SIG-M5 (cell line): ENCODE measurements at regions not wholly inside any gene's neighbourhood (a gene's known extent, or its start where the extent isn't known, plus 50 kb on each side); places are given as distances from the start of the nearest gene placed in this dataset.
"Not testable (repeated sequence)": the region's sequence is repeated elsewhere in the genome, so short reads cannot be mapped to it uniquely, and the experiment has no call there.

Experiments used
- DNase-seq: peaks from one replicate; lab custom pipeline; 2025; lab: John Stamatoyannopoulos, UW

DNA sequence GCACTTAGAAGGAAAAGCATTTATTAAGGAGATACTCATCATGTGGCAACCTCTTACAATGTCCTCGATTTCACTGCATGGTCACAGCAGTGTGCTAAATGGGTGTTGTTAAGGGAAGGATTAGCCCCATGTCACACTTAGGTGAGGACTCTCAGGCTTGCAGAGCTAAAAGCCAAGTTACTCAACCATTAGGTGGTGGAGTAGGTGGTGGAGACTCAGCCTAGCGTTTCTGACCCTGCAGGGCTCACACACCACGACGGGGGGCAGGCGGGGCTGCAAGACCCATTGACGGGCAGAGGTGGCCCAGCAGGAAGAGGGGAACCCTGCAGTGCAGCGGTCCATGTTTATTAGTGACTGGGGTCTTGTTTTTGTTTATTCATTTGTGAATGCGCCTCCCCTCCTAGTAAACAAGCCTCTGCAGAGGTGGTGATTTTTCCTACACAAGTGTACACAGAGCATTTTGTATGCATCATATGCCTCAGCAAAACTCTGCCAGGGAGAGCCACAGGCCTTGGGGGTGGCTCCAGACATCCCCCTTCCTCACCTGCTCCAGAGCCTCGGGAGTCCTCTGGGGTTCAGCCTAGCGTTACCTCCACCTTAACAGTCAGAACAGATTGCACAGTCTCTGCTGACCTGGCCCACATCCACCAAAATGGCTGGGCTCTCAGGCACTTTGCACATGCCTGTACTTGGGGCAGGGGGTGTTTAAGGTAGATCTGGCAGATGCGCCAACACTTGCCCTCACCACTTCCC, 216.7 kb downstream of the C16orf95 start:
- no peak for DNase-seq

DNA sequence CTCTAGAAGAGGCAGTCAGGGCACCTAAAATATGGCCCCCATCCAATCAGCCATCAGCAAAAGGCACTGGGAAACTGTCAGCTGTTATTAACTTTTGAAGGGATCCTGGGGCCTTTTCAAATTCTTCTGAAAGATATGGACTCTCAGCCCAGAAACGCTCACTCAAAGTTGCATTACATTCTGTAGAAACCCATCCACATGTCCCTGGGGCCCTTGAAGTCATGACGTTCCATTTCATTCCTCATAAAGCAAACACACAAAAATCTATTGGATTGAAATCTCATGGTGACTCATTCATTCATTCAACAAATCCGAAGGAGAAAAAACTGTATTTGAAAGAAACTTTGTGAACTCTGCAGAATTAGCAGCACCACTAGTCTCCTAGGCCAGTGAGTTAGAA, 215.3 kb downstream of the C16orf95 start:
- no peak for DNase-seq

DNA sequence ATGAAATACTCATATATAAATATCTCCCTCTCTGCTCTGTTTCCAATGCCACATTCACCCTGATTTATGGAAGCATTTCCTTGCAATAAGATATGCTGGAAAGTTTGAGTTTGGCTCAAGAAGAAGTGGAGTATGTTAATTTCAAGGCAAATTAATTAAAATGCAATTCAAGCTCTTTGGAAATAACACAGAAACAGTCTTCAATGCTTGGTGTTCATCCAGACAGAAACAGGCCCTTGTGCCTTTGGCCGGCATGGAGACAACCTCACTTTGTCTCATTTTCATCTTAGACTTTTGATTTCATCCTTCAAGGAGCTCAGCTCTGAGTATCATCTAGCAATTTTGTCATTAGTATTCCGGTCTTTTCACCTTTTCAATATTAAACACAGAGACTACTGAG, 210.0 kb downstream of the C16orf95 start:
- DNase-seq, result no peak

DNA sequence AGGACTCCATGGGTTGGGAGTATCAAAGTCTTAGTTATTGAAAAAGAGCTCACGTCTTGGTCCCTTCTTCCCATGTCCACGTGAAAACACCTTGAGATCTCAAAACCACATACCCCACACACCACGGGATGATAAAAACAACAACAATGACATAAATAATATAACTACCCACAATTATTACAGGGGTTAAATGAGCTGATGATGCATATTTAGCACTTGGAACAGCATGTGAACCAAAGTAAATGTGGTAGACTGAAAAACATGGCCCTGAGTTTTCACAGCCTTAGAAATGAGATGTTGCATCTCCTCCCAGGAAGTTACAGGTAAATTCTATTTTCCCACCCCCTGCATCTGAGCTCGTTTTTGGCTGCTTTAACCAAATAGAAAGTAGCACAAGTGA, 208.9 kb downstream of the C16orf95 start:
- DNase-seq, result no peak

DNA sequence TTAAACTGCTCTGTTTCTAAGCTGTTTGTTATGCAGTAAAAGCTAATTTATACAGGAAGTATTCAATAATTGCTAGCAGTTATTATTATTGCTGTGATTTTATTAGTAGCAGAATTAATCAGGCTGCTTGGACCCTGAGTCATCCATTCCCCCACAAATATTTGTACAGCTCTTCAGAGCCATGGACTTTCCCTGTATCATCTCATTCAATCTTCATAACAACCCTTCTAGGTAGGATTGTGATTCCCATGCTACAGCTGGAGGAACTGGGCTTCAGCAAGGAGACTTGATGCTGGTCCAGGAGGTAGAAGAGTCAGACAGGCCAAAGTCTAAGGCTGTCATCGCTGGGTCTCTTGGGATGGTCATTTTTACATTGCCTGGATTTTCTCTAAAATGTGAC, 208.3 kb downstream of the C16orf95 start:
- no peak for DNase-seq

DNA sequence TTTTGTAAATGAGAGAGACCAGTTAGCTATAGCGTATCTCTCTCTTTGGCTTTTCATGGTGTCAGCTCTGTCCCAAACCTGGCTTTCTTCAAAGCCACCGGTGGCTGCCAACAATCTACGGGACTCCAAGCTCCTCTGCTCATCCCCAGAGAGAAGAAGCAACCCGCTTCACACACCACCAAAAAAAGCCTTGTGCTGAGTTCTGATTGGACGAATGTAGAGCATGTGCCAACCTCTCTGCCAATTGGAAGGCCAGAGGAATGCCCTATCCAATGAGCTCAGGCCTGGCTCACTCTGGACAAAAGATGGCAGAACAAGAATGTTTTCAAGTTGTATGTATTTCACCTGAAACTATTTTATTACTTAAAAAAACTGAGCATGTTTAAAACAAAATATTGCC, 202.4 kb downstream of the C16orf95 start:
- no peak for DNase-seq

DNA sequence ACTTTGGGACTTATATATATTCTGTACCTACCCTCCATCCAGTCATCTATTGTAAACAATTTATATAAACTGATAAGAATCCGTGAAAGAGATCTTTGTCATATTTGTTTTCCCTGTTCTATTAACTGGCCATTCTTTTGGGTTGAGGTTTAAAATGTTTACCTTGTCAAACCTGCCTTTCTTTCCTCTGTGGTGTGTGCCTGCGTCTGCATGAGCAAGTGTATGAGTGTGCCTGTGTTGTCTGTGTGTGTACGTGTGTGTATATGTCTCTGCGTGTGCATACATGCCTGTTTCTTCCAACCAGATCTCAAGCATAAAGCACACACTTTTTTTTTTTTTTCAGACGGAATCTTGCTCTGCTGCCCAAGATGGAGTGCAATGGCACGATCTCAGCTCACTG, 201.5 kb downstream of the C16orf95 start:
- no peak for DNase-seq

DNA sequence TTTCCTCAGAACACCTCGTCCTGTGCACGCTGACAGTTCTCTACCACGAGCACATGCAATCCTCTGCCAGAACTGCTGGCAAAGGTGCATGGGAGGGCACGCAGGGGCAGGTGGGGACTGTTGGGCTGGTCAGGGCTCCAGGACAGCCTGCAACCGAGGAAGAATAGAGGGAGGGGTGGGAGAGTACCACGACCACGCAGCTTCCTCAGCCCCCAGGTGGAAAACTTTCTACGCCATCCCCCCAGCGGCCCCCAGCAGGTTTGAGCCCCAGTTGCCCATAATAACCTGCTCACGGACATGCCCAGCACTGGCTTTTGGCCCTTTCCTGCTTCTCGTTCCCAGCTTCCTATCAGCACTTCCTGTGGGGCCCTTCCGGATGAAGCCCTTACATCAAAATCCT, 199.3 kb downstream of the C16orf95 start:
- DNase-seq, result no peak

DNA sequence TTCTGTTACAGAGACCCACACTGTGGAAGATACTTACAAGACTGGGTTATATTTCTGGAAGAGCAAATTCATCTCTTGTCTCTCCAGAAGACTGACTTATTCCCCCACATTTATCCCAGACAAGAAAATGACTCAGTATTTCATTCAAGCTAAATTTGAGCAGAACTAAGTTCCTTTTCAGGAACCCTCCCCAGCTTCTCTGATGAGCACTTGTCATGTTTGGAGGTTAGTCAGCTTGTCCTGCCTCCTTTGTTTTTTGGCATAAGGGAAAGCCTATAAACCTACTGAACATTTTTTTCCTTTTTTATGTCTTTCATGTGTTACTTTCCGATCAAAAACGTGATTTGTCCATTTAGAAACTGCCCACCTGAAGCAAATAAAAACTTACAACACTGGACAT, 198.0 kb downstream of the C16orf95 start:
- no peak for DNase-seq

DNA sequence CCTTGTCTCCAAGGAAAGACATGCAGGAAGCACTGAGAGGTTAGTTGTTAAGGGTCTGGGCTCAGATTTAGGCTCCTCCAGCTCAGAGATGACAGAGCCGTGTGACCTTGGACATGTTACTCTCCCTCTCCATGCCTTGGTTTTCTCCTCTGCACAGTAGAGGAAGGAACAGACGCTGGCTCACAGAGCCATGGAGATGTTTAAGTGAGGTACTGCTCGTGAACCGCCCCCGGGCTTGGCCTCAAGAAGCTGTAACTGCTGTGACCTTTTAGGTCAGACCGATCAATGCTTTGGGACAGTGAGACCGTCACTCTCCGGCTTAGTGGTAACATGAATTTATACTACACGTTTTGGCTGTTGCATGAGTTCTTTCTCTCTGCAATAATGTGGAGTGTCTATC, 197.4 kb downstream of the C16orf95 start:
- DNase-seq, result no peak

DNA sequence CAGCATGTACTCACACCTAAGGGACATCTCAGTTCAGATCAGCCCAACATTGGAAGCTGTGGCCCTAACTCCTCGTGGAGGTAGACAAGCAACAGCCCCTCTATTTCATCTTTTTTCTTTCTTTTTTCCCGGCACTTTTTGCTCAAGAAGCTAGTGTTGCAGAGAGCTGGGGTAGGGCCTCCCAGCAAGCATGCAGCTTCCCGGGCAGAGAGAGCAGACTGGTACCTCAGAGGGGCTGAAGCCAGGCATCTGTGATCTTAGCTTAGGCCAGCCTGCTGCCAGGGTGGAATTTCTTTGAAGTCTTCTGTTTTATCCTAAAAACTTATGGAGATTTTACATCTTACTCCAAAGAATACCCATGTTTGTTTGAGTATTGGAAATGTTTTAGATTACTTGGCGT, 195.4 kb downstream of the C16orf95 start:
- DNase-seq, result no peak

DNA sequence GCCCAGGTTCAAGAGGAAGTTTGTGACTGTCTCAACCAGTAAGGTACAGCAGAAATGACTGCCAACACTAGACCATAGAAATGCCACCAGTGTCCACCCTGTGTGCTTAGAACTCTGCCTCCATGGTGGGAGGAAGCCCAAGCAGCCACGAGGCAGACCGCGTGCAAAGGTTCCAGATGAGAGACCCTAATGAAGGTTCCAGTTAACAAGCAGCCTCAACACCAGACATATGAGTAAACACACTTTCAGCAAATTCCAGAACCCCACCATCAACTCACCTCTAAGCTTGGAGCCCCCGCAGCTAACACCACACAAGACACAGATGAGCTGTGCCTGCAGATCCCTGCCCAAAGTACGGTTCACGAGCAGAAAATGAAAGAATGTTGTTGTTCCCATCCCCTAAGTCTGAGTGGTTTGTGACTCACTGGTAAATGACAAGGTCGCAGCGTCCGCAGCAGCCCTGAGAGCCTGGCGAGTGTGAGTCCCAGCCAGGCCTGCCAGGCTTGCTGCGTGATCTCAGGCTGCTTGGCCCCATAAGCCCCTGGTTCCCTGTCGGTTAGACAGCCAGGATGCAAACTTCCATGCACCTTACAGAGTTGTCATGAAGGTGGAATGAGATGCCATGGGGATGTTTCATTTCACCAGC, 193.7 kb downstream of the C16orf95 start:
- DNase-seq, result no peak

DNA sequence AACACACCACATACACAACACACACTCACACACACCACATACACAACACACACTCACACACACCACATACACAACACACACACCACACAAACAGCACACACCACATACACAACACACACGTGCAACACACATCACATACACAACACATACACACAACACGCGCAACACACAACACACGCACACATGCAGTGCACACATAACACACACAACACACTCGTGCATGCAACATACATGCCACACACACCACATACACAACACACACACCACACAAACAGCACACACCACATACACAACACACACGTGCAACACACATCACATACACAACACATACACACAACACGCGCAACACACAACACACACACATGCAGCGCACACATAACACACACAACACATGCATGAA, 192.8 kb downstream of the C16orf95 start:
- not testable (repeated sequence) for DNase-seq

DNA sequence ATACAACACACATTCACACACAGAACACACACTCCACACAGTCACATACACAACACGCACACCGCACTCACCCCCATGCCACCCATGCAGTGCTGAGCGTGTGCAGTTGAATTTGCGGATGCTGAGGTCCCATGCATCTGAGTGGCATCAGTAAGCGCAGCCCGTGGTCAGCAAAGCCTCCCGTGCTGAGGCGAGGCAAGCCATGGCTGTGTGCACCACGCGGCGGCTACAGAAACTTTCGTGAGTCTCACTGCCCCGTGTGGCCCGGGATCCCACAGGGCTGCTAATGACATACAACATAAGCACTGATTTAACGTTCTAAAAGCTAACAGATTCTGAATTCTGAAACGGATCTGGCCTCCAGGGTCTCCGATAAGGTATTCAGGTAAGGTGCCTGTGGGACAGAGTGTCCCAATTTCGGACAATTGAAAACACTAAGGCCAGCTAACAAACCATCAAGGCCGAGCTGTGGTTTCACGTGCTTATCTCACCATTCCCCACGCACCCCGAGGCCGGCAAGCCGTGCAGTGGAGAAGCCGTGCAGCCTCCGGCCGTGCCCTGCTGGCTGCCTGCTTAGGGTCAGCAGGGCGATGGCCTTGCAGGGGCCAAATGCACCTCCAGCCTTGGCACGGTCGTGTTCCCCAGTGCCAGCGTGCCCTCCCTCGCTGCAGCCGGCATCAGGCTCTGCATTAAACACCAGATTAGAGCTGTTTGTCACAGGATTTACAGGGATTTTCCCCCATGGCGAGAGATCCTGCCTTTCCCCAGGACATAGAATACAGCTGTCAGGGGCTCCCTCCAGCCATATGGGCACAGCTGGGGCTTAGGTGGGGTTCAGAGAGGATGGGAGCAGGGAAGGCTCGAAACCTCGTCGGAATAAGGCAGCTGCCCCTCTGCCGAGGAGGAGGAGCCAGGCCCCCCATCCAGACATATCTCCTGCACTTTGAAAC, 191.7 kb downstream of the C16orf95 start:
- DNase-seq, result no peak

DNA sequence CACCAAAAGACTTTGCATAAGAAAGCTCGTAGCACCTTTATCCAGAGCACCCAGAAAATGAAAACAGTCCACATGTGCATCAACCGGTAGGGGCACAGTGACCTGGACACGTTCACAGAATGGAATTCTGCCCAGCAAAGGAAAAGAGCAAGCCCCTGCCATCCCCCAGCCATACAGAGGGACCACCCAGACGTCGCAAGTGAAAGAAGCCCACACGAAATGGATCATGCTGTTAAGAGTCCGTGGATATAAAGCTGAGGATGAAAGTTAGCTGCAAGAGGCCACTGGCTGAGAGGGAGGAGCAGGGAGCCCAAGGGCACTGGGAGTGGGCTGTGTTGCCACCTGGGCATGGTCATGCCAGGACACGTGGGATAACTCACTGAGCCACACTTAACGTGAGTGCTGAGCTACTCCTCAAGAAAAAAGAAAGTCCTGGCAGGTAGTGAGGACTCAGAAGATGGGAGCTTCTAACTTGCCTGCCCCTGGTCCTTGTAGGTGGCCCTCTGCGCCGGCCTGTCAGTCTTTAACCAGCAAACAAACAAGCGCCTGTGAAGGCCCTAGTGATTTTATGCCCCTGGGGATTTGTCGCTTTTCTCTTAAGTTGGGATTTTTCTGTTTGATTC, 190.7 kb downstream of the C16orf95 start:
- DNase-seq, result no peak

DNA sequence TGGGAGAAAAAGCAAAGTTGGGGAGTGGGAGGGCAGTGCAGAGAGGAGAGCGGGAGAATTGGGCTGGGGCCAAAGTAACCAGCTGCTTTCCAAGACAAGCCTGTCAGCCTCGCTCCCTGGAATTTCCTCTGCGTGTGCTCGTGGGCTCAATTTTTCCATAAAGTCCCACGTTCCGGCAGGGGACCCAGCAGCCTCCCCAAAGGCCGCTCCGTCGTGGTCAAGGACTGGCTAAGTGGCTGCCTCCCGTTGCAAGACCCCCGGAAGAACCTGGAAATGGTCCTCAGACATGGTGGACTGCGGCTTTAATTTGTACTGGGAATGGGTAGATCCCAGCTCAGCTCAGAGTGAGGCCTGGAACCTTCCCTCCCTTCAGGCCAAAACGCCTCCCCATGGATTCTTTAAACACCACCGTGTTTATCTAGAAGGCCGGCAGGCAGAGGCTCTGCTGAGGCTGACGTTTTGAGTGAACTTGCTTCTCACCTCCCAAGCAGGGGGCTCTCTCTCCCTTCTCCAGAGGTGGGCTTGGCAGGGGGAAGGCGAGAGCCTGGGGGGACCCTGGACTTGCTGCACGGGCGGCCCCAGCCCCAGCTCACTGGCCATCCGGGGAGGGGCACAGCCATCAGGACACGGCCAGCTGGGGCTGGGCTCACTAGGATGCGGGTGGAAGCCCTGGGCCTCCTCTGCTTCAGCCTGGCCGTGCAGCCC, 190.0 kb downstream of the C16orf95 start:
- no peak for DNase-seq

DNA sequence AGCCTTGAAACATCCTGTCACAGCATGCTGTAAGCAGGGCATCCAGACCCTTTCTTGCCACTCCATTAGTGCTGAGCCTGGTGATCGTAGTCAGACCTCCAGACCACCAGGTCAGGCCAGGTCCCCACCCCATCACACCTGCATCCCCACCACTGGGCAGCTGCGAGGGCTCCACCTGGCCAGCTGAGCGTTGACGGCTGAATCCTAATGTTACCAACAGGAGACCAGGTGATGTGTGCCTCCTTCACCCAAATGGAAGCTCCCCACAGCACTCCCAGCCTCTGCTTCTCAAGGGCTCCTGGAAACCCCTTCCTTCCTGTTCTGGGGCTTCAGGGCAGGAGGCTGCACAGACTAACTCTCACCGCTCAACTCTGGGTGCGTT, 189.4 kb downstream of the C16orf95 start:
- DNase-seq, result no peak

DNA sequence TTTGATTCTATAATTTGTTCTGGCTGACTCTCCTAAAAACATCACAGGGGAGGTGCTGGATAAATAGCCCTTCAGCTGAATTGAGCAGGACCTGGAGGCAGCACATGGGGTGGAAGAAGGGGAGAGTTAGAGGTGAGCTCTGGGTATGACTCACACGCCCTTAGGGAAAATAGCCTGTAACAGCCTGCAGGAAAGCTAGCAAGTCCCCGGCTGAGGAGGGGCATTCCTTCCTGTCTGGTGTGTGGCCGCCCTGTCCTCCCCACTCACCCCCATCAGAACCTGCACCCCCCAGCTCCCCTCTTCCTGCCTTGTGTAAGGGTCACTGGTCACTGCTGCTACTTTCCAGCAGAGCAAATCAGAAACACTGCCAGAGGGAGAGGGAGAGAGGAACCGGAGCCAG, 187.4 kb downstream of the C16orf95 start:
- no peak for DNase-seq

DNA sequence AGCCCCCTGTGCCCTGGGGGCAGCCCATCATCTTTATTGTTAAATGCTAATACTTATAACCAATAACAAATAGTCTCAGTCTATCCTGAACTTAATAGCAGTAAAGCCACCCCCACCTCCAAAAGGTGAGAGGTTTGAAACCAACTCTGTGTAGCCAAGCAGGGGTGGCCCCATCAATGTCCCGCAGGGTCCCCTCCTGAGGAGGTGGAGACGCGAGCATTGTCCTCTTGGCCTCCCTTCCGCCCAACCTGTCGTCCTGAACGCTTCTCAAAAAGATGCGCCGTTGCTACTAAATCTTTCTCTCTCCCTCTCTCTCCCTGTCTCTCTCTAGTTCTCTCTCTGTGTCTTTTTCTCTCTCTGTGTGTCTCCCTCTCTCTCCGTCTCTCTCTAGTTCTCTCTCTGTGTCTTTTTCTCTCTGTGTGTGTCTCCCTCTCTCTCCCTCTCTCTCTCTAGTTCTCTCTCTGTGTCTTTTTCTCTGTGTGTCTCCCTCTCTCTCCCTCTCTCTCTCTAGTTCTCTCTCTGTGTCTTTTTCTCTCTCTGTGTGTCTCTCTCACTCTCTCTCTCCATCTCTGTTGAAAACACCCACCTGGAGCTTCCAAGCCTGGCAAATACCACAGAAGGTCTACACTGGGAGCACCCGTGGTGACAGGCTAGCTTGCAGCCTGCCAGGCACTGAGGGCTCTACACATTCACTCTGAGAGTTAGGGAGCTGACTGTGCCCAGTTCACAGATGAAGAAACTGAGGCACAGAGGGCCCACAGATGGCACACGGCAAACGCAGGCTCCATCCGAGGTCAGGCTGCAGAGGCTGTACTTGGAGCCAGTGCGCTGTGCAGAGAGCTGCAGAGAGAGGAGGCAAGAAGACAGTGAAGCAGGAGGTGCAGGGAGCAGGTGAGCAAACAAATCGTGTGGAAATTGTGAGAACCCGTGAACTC, 185.9 kb downstream of the C16orf95 start:
- DNase-seq, result no peak

DNA sequence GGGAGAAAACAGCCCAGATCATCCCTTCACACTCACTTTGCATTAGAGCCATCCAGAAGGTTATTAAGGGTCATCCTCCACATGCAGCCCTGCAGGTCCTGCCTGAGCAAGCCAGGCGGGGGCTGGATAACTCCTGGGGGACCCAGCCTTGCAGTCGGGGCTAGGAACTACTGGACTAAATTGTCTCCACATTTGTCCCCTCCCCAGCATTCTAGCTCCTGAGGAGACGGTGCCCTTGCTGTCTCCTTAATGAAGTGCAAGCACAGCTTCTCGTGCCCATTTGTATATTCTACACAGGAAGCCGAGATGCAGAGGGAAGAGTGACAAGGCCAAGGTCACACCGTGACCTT, 185.2 kb downstream of the C16orf95 start:
- no peak for DNase-seq
